Fibroblast of pulmonary artery (primary cell): ENCODE measurements at regions not wholly inside any gene's neighbourhood (a gene's known extent, or its start where the extent isn't known, plus 50 kb on each side); places are given as distances from the start of the nearest gene placed in this dataset.

Source experiments
- DNase-seq: peaks from one replicate; pipeline ENCODE4 v3.0.0-alpha.2; 2010; ENCODE audit warnings: low read depth
- H3K4me3 ChIP-seq: replicated peaks from 2 replicates; pipeline ENCODE4 v1.5.1; 2011; ENCODE audit warnings: low read depth, mild to moderate bottlenecking, control low read depth, low read length, moderate library complexity
- TF ChIP-seq, protein P1 (sequence below): IDR thresholded peaks from 2 replicates; pipeline ENCODE4 v1.5.1; 2011; ENCODE audit warnings: mild to moderate bottlenecking, control low read depth, low read length, inconsistent platforms; ENCODE audit errors: missing control alignments

GRCh38 chr10:83666762-83667161 lies 472.5 kb upstream of the GHITM start:
- H3K4me3 ChIP-seq, result no peak overlapping the region
- TF ChIP-seq, protein P1, sequence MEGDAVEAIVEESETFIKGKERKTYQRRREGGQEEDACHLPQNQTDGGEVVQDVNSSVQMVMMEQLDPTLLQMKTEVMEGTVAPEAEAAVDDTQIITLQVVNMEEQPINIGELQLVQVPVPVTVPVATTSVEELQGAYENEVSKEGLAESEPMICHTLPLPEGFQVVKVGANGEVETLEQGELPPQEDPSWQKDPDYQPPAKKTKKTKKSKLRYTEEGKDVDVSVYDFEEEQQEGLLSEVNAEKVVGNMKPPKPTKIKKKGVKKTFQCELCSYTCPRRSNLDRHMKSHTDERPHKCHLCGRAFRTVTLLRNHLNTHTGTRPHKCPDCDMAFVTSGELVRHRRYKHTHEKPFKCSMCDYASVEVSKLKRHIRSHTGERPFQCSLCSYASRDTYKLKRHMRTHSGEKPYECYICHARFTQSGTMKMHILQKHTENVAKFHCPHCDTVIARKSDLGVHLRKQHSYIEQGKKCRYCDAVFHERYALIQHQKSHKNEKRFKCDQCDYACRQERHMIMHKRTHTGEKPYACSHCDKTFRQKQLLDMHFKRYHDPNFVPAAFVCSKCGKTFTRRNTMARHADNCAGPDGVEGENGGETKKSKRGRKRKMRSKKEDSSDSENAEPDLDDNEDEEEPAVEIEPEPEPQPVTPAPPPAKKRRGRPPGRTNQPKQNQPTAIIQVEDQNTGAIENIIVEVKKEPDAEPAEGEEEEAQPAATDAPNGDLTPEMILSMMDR, result no peak
- DNase-seq, result peak; percentile 36

DNA sequence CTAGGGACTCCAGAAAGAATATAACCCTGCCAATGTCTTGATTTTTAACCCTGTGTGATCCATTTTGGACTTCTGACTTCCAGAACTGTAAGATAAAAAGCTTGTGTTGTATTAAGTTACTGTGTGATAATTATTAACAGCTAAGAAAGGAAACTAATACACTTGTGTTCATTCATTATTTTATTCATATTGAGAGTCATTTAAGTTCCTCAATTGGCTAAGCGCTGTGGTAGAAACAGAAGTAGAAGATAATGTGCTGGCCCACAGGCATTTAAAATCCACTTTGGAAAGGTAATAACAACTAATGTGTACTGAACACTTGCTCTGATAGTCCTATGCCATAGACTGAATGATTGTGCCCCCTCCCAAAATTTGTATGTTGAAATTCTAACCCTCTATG lies 471.7 kb upstream of the GHITM start:
- TF ChIP-seq, protein P1, result no peak
- no peak for DNase-seq
- H3K4me3 ChIP-seq, result no peak overlapping the region

- no peak for DNase-seq
- no peak overlapping the region for H3K4me3 ChIP-seq
- TF ChIP-seq, protein P1, result no peak
Measured at GRCh38 chr10:83673316-83673715, 466.0 kb upstream of the GHITM start.

- TF ChIP-seq, protein P1, result no peak
- peak; percentile 4 for DNase-seq
Measured at GRCh38 chr10:83677795-83678194, 461.5 kb upstream of the GHITM start.

GRCh38 chr10:83678850-83679249 lies 460.5 kb upstream of the GHITM start:
- TF ChIP-seq, protein P1, result no peak
- no peak for DNase-seq
- no peak overlapping the region for H3K4me3 ChIP-seq

More at GRCh38 chr10:83677795-83678194, 461.5 kb upstream of the GHITM start:
- H3K4me3 ChIP-seq, result no peak overlapping the region

- DNase-seq, result no peak
- no peak overlapping the region for H3K4me3 ChIP-seq
- TF ChIP-seq, protein P1, result no peak
Measured at GRCh38 chr10:83680470-83680891, 458.8 kb upstream of the GHITM start.

- no peak overlapping the region for H3K4me3 ChIP-seq
- TF ChIP-seq, protein P1, result no peak
- DNase-seq, result no peak
Measured at GRCh38 chr10:83682414-83682813, 456.9 kb upstream of the GHITM start.
